HL-60 (cell line): ENCODE measurements at regions not wholly inside any gene's neighbourhood (a gene's known extent, or its start where the extent isn't known, plus 50 kb on each side); places are given as distances from the start of the nearest gene placed in this dataset.

ENCODE experiments used
- TF ChIP-seq, protein P1 (sequence below): IDR thresholded peaks from one replicate; pipeline ENCODE4 v1.5.1; 2011; ENCODE audit warnings: low read length, control low read depth, inconsistent platforms; ENCODE audit not compliant: insufficient read depth
- TF ChIP-seq, protein P2 (sequence below): IDR thresholded peaks from 2 replicates; pipeline ENCODE4 v1.6.1; 2012; ENCODE audit warnings: low read depth; ENCODE audit not compliant: insufficient replicate concordance

DNA sequence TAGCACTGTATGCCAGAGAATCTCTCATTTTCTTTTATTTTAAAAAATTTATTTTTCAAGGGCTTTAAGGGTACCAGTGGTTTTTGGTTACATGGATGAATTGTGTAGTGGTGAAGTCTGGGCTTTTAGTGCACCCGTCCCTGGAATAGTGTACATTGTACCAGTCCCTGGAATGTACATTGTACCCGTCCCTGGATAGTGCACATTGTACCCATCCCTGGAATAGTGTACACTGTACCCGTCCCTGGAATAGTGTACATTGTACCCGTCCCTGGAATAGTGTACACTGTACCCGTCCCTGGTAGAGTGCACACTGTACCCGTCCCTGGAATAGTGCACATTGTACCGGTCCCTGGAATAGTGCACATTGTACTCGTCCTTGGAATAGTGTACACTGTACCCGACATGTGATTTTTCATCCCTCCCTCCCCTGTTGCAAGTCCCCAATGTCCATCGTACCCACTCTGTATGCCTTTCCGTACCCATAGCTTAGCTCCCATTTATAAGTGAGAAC lies 56.1 kb upstream of the HELT start:
- TF ChIP-seq, protein P1, sequence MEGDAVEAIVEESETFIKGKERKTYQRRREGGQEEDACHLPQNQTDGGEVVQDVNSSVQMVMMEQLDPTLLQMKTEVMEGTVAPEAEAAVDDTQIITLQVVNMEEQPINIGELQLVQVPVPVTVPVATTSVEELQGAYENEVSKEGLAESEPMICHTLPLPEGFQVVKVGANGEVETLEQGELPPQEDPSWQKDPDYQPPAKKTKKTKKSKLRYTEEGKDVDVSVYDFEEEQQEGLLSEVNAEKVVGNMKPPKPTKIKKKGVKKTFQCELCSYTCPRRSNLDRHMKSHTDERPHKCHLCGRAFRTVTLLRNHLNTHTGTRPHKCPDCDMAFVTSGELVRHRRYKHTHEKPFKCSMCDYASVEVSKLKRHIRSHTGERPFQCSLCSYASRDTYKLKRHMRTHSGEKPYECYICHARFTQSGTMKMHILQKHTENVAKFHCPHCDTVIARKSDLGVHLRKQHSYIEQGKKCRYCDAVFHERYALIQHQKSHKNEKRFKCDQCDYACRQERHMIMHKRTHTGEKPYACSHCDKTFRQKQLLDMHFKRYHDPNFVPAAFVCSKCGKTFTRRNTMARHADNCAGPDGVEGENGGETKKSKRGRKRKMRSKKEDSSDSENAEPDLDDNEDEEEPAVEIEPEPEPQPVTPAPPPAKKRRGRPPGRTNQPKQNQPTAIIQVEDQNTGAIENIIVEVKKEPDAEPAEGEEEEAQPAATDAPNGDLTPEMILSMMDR: no peak
- TF ChIP-seq, protein P2, sequence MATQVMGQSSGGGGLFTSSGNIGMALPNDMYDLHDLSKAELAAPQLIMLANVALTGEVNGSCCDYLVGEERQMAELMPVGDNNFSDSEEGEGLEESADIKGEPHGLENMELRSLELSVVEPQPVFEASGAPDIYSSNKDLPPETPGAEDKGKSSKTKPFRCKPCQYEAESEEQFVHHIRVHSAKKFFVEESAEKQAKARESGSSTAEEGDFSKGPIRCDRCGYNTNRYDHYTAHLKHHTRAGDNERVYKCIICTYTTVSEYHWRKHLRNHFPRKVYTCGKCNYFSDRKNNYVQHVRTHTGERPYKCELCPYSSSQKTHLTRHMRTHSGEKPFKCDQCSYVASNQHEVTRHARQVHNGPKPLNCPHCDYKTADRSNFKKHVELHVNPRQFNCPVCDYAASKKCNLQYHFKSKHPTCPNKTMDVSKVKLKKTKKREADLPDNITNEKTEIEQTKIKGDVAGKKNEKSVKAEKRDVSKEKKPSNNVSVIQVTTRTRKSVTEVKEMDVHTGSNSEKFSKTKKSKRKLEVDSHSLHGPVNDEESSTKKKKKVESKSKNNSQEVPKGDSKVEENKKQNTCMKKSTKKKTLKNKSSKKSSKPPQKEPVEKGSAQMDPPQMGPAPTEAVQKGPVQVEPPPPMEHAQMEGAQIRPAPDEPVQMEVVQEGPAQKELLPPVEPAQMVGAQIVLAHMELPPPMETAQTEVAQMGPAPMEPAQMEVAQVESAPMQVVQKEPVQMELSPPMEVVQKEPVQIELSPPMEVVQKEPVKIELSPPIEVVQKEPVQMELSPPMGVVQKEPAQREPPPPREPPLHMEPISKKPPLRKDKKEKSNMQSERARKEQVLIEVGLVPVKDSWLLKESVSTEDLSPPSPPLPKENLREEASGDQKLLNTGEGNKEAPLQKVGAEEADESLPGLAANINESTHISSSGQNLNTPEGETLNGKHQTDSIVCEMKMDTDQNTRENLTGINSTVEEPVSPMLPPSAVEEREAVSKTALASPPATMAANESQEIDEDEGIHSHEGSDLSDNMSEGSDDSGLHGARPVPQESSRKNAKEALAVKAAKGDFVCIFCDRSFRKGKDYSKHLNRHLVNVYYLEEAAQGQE: no peak
